22Rv1 (cell line): ENCODE measurements at regions not wholly inside any gene's neighbourhood (a gene's known extent, or its start where the extent isn't known, plus 50 kb on each side); places are given as distances from the start of the nearest gene placed in this dataset.

Experiments
- ZFX ChIP-seq: fragments of 450-650 bp; IDR thresholded peaks from 2 replicates; pipeline ENCODE4 v1.6.1; 2017; ENCODE audit warnings: antibody characterized with exemption, borderline replicate concordance
- TF ChIP-seq, protein P1 (sequence below): fragments of 450-650 bp; IDR thresholded peaks from 2 replicates; pipeline ENCODE4 v1.5.1; 2017; ENCODE audit warnings: mild to moderate bottlenecking

DNA sequence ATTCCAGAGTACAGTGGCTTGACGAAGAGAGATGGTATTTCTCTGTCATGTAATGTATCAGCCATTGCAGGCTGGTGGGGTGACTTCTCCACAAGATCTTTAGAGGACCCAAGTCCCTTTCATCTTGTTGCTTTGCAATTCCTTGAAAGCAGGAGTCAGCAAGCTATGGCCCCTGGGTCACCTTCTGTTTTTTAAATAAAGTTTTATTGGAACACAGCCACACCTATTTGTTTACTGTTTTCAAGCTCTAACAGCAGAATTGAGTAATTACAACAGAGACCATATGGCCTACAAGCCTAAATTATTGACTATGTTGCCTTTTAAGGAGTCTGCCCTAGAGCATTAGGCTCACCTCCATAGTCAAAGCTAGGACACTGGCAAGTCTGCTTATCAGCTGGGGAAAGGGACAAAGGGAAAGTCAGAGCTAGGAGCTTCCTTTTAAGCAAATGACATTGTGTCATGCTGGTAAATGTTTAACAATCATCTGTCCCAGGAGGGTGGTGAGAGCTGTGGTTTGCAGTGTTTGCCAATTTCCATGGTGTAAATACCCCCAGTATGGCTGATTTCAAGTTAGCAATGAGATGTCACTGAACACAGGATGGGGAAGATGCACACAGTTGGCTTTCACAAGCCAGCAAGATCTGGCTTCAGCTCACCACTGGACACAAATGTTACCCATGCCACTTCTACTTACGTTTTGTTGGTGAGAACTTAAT is 87.7 kb upstream of the PWP1 start:
- TF ChIP-seq, protein P1, sequence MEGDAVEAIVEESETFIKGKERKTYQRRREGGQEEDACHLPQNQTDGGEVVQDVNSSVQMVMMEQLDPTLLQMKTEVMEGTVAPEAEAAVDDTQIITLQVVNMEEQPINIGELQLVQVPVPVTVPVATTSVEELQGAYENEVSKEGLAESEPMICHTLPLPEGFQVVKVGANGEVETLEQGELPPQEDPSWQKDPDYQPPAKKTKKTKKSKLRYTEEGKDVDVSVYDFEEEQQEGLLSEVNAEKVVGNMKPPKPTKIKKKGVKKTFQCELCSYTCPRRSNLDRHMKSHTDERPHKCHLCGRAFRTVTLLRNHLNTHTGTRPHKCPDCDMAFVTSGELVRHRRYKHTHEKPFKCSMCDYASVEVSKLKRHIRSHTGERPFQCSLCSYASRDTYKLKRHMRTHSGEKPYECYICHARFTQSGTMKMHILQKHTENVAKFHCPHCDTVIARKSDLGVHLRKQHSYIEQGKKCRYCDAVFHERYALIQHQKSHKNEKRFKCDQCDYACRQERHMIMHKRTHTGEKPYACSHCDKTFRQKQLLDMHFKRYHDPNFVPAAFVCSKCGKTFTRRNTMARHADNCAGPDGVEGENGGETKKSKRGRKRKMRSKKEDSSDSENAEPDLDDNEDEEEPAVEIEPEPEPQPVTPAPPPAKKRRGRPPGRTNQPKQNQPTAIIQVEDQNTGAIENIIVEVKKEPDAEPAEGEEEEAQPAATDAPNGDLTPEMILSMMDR = no peak
- no peak for TF ChIP-seq ZFX
